Testis (tissue), 2 donors: ENCODE measurements at regions not wholly inside any gene's neighbourhood (a gene's known extent, or its start where the extent isn't known, plus 50 kb on each side); places are given as distances from the start of the nearest gene placed in this dataset.

Source experiments
- CTCF ChIP-seq, 3 experiments: fragments of 450-650 bp in 2 of 3; fragments of 200-600 bp in 1 of 3; sonication (generic) in 1 of 3; IDR thresholded peaks; one replicate each; pipeline ENCODE4 v1.5.1; 2016 to 2019; ENCODE audit warnings: antibody characterized with exemption in 3 of 3, mild to moderate bottlenecking in 2 of 3, moderate library complexity in 1 of 3
- POLR2A ChIP-seq: fragments of 450-650 bp; IDR thresholded peaks from one replicate; pipeline ENCODE4 v1.6.1; 2017; ENCODE audit warnings: antibody characterized with exemption, mild to moderate bottlenecking, moderate library complexity

DNA sequence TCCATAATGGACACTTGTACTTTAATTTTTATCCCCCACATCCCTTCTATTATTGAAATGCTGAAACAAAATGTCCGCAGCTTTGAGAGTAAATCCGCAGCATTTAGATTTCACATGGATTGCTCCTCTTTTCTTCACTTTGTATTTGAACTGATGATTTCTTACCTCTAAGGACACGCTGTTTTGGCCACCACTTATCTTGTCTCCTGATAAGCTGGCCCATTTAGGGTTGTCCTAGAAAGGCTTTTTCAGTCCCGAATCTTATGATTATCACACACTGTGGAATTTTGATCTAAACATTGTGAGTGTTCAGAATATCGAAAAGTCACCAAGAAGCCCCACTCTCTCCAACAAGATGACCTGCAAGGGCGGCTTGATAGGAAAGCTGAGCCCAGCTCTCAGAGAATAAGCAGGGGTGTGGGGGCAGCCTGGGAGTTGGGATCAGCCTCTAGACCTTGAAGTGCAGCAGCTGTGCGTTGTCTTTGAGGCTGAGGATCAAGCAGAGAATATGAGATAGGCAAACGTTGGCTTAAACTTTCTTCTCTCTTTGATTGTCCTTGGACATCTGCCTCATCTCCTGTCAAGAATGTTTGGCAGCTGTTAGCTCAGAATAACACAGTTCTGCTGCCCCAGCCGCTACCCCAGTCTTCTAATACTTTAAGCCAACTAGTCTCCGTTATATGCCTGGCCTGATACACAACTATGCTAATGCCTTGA lies 399.7 kb upstream of the NR2F2 start:
- no peak for TF ChIP-seq CTCF (IDR thresholded peaks at IDR 0.05)
- no peak for TF ChIP-seq POLR2A
